Stimulated activated naive CD8-positive, alpha-beta T cell treated with anti-CD3 and anti-CD28 coated beads, Interleukin-15, Interleukin-2, amounts not matched to agents 100 U/mL and 50 U/mL, for 24 hours (primary cell): ENCODE measurements at regions not wholly inside any gene's neighbourhood (a gene's known extent, or its start where the extent isn't known, plus 50 kb on each side); places are given as distances from the start of the nearest gene placed in this dataset.
A peak's percentile ranks its signal among the peaks of the same experiment; 100 is the strongest.

Source experiments
- ATAC-seq: fragments of 150-1000 bp; cut with Tn5 transposase; one replicate; pipeline ENCODE4 v1.10.0; 2021
- DNase-seq: peaks from one replicate; pipeline ENCODE4 v3.0.0; 2021

DNA sequence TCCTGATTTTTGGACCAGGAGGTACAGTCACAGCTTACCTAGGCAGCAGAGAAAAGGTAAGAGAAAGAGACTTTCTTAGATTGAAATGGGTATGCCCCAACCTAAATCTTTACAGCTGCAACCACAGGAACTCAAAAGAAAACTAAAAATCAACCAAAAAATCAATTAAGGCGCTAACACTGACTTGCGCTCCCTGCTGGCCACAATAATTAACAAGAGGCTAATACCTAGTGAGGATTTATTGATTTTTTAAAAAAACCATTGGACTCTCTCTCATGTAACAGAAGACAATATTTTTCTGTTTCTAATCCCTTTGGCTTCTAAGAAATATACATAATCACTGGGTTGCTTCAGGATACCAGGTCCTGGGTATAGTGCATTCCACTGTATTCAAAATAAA lies 153.9 kb upstream of the TENM3 start:
- DNase-seq (no peak), ATAC-seq (no peak)

DNA sequence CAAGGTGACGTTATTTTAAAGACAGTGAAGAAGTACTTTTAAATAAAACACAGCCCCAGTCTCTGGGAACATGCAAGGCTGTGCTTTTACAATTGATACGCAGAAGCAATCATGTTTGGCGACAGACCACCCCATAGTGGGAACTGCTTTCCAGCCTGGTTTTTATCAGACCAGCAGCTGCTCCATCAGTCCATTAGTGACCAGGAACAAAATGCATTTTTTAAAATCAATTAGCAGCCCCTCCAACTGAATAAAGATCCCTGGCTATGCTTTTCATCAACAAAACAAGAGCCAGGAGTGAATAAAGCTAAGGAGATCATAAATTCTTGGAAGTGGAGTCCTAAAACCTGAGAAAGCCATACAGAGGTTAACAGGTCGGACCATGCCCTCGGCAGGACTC lies 153.0 kb upstream of the TENM3 start:
- DNase-seq, result no peak
- ATAC-seq, result no peak

DNA sequence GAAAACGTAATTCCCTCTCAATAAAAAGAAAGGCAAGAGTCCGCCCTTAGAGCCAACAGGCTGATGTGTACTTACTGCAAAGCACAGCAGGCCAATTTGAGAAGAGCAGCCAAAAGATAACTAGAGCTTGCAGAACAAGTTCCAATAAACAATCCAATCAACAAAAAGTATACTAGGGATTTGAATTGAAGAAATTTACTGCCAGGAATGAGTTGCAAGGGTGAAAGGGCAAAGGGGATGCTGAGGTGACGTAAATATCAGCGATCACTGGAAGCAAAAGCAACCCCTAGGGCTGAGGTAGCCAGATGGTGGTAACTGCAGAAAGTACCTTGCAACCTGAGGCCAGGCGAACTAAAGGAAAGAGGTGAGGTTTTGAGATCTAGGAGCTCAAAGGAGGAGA lies 152.1 kb upstream of the TENM3 start:
- no peak for ATAC-seq
- no peak for DNase-seq

DNA sequence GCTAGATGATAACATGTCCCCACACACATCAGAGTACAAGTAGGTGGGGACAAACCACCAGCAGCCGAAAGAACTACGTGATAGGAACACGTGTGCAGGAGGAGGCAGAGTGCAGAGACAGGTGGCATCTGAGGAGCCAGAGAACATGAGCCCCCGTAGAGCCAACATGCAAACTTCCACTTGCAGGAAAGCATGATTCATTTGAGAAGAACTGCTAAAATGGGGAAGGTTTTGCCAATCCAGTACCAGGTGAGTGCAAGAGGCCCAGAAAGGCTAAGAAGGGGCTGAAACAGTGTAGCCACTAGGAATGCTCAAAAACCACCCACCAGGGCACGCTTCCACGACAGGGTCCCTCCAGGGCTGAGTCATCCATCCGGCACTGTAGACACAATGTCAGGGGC lies 149.8 kb upstream of the TENM3 start:
- DNase-seq (no peak), ATAC-seq (no peak)

DNA sequence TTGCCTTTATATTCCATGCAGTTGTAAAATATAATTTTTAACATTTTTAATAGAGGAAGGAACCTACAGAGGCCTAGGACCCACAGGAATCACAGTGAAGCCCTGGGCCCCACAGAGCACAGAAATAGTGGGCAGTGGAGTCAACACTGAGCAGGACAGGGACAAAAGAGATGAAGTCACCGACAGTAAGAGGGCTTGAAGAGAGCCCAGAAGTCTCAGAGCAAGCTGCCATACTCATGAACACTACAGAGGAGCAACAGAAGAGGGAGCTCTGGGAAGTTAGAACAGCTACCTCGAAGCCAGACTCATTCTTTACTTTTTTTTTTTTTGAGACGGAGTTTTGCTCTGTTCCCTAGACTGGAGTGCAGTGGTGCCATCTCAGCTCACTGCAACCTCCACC lies 149.3 kb upstream of the TENM3 start:
- no peak for ATAC-seq

DNA sequence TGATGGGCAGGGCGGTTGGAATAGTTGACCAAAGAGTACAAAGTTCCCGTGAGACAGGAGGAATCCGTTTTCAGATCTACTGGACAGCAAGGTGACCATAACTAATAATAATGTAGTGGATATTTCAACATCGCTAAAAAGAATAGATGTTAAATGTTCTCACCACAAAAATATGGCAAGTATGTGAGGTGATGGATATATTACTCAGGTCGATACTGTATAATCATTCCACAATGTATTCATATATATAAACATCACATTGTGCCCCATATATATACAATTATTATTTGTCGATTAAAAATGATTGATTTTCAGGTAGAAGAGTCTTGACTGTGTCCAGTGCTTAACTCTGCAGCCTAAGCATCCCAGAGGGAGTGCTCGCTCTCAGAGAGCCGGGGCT lies 141.6 kb upstream of the TENM3 start:
- DNase-seq (no peak), ATAC-seq (no peak)

More for the DNA sequence above, 149.3 kb upstream of the TENM3 start:
- no peak for DNase-seq

DNA sequence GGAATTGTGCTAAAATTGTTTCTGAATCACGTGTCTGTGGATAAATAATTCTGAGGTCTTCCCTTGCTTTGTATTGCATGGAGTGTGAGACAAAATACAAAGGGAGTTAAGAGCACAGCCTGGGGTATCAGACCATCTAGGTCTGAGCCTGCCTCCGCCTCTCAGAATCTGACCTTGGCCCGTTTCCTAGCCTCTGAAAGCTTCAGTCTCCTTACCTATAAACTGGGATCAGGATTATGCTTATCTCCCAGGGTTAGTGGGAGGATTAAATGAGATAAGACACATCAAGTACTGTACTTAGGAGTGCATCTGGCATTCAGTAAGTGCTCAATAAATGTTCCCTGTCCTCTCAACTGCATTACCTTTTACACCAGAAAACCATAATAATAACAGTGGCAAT lies 140.6 kb upstream of the TENM3 start:
- ATAC-seq (no peak), DNase-seq (no peak)

DNA sequence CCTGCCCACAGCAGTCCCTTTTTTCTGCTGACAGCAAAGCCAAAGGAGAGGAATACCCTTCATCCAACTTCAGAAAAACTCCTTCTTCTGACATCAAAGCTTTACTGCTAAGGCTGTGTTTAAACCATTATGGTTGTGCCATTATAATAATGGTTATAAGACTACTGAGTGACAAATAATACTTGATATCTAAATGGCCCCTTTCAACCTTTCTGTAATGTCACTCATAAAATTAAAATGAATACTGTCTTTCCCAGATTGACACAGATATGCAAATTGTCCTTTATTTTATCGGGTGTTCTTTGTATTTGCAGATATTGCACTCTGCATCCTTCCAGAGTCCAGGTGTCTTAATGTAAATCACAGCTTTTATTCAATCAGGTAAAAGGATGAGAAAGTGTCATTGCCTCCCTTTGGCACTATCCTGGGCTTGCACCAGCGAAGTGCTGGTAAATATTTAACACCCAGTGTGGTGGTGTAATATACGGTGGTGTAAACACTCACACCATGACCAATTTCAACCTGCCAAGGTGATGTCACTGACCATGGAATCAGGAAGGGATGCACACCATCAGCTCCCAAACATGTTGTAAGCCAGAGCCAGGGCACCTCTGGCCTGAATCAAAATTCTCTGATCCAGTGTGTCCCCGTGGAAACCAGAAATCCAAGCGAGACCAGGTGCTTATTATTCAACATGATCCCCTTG lies 139.4 kb upstream of the TENM3 start:
- ATAC-seq (no peak), DNase-seq (no peak)

DNA sequence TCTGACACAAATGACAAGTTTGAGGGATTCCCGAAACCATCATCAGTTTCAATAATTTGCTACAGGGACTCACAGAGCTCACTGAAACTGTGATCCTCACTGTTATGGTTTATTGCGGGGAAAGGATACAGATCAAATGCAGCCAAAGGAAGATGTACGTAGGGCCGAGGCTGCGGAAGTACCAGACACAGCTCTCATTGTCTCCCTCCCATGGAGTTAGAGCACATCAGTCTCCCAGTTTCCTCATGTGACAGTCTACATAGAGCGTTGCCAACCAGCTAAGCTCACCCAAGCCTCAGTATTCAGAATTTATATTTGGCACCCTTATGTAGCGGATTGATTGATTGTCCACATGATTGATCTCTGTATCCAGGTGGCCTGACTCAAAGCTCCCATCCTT lies 137.8 kb upstream of the TENM3 start:
- ATAC-seq, result no peak
- no peak for DNase-seq

DNA sequence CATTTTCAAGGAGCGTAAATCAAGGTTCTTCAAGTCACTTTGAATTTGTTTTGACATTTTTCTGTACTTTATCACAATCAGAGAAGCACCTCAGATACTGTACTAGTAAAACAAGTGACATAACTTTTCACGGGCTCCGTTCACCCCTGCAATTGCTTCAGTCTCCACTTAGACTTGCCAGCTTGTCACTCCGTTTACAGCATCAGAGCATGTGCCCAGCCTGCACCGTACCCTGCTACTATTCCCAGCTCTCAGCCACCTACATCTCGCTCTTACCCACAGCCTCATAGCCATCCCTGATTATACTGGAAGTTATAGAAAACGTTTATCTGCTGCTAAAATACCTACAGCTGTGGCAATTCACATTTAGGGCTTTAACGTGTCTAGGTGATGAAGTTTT lies 135.3 kb upstream of the TENM3 start:
- DNase-seq (no peak), ATAC-seq (no peak)

DNA sequence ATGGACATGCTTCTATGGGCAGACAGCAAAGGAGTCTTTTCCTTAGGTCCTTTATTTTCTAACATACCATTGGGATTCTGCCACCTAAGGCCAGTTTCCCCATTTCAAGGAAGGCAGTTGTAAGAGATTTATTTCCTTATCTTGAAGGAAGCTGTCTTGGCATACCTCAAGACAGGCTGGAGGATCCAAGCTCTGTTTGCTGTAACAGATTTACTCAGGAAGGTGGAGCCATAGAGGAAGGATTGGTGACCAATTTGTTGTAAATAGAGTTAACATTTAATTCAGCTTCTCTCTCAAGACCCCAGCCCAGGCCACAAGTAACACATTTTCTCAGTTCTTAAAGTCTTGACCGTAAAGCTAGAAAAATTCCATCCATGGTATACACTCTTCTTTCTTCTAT lies 131.6 kb upstream of the TENM3 start:
- DNase-seq (no peak), ATAC-seq (no peak)

DNA sequence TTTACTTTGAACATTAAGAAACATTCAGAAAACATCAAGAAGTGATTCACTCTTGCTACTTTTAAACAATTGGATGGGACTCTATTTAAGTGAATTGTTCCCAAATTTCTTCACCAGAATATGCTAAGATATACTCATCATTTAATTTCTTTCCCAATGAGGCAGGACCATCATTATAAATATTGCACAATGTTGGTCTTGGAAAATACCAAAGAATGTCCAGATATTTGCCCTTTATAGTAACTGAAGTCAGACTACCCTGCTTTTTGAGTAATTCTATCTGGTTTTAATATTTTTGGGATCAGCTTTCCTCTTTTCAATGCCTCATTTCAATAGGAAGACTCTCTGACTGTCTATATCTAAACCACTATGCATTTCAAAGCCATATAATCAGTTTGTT lies 129.4 kb upstream of the TENM3 start:
- DNase-seq, result no peak
- ATAC-seq, result no peak

DNA sequence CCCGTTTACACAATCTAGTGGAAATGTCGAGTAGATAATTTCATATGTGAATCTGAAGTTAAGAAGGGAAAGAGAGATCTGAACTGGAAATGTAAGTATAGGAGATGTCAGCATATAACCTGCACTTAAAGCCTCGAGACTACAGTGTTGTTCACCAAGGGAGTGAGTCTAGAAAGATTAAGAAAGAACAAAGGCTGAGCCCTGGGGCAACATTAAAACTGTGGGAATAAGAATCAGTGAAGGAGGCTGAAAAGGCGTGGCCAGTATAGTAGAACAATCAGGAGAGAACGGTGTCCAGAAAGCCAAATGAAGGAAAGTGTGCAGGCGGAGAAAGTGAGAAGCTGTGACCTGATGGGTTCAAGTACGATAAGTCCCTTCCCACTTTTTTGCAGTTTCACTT lies 118.8 kb upstream of the TENM3 start:
- ATAC-seq, result no peak
- DNase-seq, result no peak

DNA sequence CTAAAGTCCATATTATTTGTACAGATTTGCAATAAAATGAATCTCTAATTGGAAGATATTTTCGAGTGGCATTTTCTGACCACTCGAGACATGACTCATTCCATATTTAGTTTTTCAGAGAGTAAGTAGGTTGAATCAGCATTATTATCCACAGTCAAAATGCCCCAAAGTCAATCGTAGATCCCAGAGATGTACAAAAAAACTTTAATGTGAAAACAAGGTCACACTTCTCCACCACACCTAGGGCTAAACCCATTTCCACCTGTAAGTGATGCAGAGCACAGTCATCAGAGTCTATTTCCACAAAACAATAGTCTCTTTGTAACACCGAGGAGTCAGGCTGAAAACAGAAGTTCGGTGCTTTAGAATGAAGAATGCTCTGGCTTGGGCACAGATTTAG lies 117.1 kb upstream of the TENM3 start:
- no peak for DNase-seq
- ATAC-seq, result no peak

DNA sequence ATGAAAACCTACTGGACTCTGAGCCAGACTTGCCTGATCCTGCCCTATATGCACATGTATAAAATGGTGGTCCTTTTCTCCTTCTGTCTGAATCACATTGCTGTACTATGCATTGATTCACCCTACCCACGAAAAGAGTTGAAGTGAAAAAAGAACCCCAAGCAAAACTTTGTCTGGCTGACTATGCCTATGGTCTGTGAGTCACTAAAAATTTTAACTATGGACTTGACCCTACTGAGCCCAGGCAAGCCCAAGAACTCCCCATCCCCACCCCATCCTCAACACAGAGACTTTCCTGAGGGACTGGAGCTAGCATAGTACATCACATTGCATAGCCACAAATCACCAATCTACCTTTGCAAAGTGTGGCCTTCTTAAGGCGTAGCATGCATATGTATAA lies 116.6 kb upstream of the TENM3 start:
- no peak for ATAC-seq

DNA sequence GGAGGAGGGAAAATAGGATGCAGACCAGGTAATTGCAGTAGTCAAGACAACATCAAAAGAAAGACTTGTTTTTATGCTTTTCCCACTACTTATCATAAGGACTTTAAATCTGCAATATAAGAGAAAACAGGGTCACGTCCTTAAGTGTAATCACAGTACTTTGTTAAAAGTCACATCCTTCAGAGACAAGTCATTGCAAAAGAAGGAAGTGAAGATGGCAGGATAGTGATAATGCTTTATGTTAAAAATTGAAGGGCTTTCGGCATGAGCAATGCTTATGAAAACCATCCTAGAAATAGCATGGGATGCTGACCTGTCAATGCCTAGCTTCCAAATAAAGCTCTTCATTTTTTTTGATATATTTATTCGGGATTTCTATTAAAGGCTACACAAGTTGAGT lies 110.2 kb upstream of the TENM3 start:
- ATAC-seq (no peak), DNase-seq (no peak)

More for the DNA sequence above, 116.6 kb upstream of the TENM3 start:
- DNase-seq, result no peak

DNA sequence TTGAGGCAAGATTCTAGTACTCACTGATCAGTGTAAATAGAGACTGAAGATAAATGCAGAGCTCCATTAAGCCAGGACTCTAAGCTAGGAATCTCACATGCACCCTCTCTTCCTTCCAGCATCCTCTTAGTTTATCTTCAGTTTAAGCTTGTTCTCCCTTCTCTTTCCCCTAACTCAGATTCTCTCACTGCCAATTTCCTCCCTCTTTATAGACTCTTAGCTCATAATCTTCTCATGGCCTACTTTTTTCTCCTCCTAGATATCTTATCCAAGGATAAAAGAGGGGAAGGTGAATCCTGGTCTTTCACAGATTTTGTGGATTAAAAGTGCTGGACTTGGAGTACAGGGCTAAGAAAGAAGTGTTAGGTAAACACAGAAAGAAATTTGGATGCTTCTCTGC lies 108.9 kb upstream of the TENM3 start:
- DNase-seq (no peak), ATAC-seq (no peak)

DNA sequence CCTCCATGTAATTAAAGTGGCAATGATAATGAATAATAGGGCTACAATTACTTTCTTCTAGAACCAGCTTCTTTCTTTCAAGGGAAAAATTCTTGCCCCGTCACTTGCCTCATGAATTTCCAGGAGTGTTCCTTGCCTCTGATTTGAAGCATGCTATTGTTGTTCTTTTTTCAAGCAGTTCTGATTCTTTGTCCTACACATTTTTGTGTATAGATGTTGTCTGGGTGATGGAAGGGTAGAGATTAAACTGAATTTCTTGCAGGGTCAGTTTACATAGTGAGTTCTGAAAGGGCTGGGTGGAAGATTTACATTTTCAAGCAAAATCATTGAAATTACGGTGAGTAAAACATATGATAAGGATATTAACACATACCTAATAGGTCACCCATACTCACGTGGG lies 107.0 kb upstream of the TENM3 start:
- ATAC-seq, result no peak
- DNase-seq, result no peak

DNA sequence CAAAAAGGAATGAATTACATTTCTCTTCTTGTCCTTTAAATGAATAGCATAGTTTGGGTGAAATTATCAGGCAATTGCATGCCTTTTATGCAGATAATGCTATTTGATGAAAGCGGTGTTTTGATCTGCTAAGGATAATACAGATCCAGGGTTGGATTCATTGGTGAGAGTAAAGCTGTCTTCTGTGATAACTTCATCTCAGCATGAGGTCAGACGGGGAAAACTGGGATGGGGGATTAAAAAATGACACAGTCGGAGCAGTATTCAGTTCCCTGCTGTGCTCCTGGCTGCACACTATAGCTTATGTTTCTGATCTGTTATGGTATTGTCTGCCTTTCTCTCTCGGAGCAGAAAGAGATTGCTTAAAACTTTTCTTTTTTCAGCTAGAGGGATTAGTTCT lies 105.9 kb upstream of the TENM3 start:
- ATAC-seq, result no peak

DNA sequence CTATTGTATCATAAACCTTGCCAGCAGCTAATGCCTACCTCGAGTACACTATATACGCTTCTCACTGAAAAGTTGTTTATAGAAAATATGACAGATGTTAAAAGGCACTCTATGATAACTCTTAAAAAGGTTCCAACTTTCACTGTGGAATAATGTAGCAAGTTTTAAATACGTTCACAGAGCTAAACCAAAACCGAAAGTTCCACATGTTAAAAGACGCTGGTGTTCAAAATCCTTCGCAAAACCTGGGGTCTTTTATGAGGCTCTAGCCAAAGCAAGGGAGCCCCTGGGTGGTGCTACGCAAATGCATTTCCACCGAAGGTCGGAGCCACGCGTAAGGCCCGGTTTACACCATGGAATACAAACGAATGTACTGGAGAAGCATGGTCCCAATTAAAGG lies 103.7 kb upstream of the TENM3 start:
- no peak for DNase-seq
- ATAC-seq, result no peak

More for the DNA sequence above, 105.9 kb upstream of the TENM3 start:
- DNase-seq, result no peak

DNA sequence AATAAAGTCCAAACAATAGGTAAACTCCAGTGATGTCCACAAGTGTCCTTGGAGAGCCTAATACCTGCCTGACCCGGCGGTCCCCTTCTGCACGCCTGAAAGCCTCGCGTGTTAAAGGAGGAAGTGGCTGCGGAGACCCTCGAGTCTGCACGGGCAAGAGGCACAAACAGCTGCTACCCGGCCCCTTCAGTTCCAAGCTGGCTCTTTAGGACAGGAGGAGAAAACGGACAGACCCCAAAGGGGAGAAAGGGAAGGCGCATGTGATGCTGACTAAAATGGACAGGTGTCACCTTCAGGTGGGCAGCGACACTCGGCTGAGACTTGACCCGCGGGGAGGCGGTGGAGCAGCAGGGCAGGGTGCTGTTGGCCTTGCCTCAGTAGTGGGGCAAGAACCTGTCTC lies 102.7 kb upstream of the TENM3 start:
- ATAC-seq, result no peak
- no peak for DNase-seq

DNA sequence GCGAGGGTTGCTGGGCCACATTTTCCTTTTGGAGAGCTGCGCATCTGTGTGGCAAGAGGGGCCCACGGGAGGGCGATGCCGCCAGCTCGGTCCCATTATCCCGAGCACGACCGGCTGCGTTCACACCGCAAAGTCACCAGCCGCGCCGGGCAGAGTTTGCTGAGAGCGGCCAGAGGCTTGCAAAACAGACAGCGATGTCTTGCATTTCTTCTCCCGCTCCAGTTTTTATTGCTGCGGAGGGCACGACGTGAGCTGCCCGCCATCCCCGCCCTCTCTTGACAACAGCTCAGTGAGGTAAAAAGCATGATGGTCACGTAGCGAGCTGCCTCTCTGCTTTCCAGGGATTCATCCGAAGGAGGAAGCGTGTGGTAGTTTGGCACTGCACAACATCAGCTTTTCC lies 102.1 kb upstream of the TENM3 start:
- DNase-seq, result no peak
- no peak for ATAC-seq

DNA sequence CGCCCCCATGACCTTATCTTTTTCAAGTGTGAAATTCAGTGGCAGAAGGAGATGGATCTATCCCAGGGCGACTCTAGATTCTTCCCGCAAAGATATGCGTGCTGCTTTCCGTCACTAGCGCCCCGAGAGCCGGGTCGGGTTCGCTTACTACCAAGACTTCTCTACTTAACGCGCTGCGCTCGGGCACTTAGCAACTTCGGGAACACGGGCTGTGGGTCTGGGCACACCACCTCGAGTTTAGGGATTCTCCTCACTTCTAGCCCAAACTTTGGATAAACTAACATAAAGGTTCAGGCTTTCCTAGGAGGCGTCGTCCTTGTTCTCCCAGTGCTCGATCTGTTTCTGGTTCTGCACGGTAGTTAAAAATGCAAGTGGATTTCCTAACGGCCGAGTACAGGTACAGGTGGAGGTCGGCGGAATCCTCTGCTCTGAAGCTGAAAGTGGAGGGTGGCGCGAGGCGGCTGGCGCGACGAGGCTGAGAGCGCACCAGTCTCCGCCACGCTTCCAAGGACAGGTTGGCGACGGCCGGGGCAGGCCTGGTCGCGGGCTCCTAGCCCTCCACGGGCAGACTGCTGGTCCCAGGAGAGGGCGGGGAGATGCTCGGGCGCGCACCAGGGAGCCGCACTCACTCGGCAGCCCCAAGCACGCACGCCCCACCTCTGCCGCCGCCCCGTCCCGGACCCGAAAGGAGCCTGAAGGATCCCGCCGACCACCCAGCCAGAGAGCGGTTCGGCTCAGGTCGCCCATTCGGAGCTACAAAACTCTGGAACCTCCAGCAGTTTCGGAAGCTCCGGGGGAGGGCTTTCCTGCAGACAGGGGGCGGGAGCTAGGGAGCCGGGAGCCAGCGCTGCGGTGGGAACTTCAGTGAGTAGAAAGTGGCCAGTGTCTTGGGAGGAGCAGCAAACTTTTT lies 100.8 kb upstream of the TENM3 start:
- no peak for ATAC-seq
- peak; percentile 4 for DNase-seq
